ENCODE measurements at regions not wholly inside any gene's neighbourhood (a gene's known extent, or its start where the extent isn't known, plus 50 kb on each side); places are given as distances from the start of the nearest gene placed in this dataset.

DNA sequence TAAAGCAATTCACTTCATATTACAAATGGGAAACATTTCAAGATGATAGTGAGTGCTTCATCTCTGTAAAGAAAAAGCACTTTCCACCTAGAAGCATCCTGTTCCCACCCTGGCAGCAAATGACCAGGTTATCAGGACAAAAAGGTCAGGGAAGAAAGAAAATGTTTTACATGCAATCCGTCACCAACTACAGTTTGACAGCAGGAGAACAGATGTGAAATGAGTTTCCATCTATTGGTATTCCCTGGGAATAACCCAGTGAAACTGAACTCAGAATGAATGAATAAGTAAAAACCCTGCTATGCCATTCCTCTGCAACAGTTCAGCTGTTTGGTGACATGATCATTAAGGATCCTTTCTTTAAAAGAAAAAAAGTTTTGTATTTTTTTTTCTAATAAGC is 67.6 kb downstream of the HTR1A start:
- ATAC-seq = no peak
- no peaks in the 10 kb centered on the region for H3K27me3 Mint-ChIP-seq
- no peak overlapping the region for H3K4me3 Mint-ChIP-seq
- no peaks in the 10 kb centered on the region for H3K36me3 Mint-ChIP-seq
- no peak for DNase-seq
- CTCF ChIA-PET = no interaction called here
- H3K4me1 Mint-ChIP-seq = no peaks in the 10 kb centered on the region
- no peak overlapping the region for H3K27ac Mint-ChIP-seq
- H3K9me3 Mint-ChIP-seq (ENCODE audit: low read depth) = peaks cover 2% of the 10 kb centered on the region

DNA sequence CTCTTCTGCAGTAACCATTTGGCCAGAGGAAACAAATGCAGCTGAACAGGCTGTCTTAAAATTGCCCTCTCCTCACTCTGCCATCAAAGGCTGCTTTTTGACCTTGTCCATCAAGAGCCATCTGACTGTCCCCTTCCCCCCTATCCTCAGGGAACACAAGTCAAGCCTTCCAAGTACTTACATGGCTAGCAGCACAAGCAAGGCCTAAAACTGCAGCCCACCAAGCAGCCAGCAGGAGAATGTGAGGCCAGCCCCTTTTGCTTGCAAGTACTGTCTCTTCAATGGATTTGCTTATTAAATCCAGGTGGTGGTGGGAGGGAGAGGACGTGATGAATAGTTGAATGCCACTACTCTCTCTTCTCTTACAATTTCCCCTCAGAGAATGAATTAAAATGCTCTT is 83.5 kb downstream of the HTR1A start:
- DNase-seq = no peak
- Mint-ChIP-seq H3K27ac (no peak overlapping the region), H3K9me3 (ENCODE audit: low read depth) (peaks cover 6% of the 10 kb centered on the region), H3K4me1 (no peaks in the 10 kb centered on the region), H3K27me3 (no peaks in the 10 kb centered on the region), H3K36me3 (no peaks in the 10 kb centered on the region), H3K4me3 (no peak overlapping the region)
- CTCF ChIA-PET = no interaction called here
- no peak for ATAC-seq

- no peaks in the 10 kb centered on the region for H3K4me1 Mint-ChIP-seq
- DNase-seq = no peak
- CTCF ChIA-PET = no interaction called here
- H3K36me3 Mint-ChIP-seq = no peaks in the 10 kb centered on the region
- H3K27me3 Mint-ChIP-seq = no peaks in the 10 kb centered on the region
- no peak overlapping the region for H3K27ac Mint-ChIP-seq
- no peak for ATAC-seq
- peaks cover 6% of the 10 kb centered on the region for H3K9me3 Mint-ChIP-seq (ENCODE audit: low read depth)
- no peak overlapping the region for H3K4me3 Mint-ChIP-seq
These were observed 84.3 kb downstream of the HTR1A start for GRCh38 chr5:63877961-63878360.

- Mint-ChIP-seq H3K4me3 (no peak overlapping the region), H3K27ac (no peak overlapping the region), H3K9me3 (ENCODE audit: low read depth) (peaks cover 17% of the 10 kb centered on the region), H3K27me3 (no peaks in the 10 kb centered on the region), H3K4me1 (no peaks in the 10 kb centered on the region), H3K36me3 (no peaks in the 10 kb centered on the region)
- ATAC-seq = no peak
- no peak for DNase-seq
- CTCF ChIA-PET = no interaction called here
These were observed 101.9 kb downstream of the HTR1A start for GRCh38 chr5:63860379-63860778.

DNA sequence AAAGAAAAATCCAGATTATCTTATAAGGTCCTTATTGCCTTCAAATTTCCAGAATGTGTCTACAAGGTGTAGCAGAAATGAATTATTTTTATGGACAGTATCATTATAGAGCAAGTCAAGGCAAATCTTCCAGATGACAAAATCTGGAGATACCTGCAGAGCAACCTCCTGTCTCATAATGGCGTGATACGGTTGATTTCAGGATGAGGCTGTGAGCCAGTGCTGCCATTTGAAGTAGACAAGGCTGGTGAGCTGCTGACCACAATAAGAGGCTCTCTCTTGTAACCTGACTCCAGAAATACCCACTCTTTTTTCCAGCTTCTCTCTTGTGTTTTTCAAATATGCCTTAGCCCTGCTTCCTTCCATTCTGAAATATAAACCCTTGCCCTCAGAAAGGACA is 108.2 kb downstream of the HTR1A start:
- CTCF ChIA-PET = no interaction called here
- no peak for ATAC-seq
- H3K27me3 Mint-ChIP-seq = no peaks in the 10 kb centered on the region
- peaks cover 4% of the 10 kb centered on the region for H3K9me3 Mint-ChIP-seq (ENCODE audit: low read depth)
- no peak overlapping the region for H3K27ac Mint-ChIP-seq
- no peak for DNase-seq
- H3K36me3 Mint-ChIP-seq = no peaks in the 10 kb centered on the region
- H3K4me3 Mint-ChIP-seq = no peak overlapping the region
- no peaks in the 10 kb centered on the region for H3K4me1 Mint-ChIP-seq

DNA sequence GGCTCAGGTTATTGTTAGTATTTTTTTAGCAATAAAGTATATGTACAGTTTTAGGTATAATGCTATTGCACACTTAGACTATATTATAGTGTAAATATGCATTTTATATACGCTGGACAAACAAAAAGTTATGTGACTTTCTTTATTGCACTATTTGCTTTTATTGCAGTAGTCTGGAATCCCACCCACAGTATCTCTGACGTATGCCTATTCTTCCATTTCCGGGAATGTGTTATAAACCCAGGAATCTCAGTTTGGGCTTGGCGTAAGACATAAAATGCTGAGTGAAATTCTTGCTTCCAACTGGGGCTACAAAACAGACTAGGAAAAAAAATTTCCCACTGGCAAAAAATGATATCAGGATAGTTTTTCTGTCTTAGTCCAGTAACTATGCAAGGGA is 119.1 kb downstream of the HTR1A start:
- ATAC-seq (no peak), DNase-seq (no peak)
- Mint-ChIP-seq H3K9me3 (ENCODE audit: low read depth) (peaks cover 2% of the 10 kb centered on the region), H3K36me3 (no peaks in the 10 kb centered on the region), H3K27me3 (no peaks in the 10 kb centered on the region), H3K4me3 (no peak overlapping the region), H3K27ac (no peak overlapping the region), H3K4me1 (no peaks in the 10 kb centered on the region)
- CTCF ChIA-PET = no interaction called here

DNA sequence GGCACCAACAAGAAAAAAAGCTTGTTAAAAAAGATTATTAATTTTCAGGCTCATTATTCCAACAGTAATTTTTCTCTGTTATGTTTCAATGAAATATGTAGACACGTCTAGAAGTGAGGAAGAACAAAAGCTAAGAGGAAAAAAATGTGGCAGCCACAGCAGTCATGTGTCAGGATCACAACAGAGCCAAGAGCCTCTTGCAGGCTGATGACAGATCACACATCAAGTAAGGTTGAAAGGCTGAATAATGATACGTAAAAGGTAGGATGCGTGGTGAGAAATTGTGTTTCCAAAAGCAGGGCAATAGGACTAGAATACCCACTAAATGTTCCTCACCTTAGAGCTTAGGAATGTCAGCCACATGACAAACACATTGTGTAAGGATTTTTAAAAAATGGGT is 124.8 kb downstream of the HTR1A start:
- ATAC-seq (no peak), DNase-seq (no peak)
- Mint-ChIP-seq H3K4me3 (no peak overlapping the region), H3K27ac (no peak overlapping the region), H3K27me3 (no peaks in the 10 kb centered on the region), H3K36me3 (no peaks in the 10 kb centered on the region), H3K4me1 (no peaks in the 10 kb centered on the region), H3K9me3 (ENCODE audit: low read depth) (peaks cover 5% of the 10 kb centered on the region)
- CTCF ChIA-PET = no interaction called here

DNA sequence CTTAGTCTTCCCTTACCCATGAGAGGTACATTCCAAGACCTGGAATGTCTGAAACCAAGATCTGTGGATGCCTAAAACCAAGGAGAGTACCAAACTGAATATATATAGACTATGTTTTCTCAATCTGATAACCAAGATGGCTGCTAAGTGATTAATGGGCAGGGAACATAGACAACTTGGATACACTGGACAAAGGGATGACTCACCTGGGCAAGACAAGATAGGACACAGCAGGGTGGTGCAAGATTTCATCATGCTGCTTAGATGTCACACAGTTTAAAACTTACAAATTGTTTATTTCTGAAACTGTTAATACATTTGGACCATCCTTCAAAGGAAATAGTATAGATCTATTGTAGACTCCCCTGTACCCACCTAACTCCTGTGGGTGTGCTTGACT is 130.9 kb downstream of the HTR1A start:
- no peak overlapping the region for H3K27ac Mint-ChIP-seq
- DNase-seq = no peak
- CTCF ChIA-PET = no interaction called here
- no peak for ATAC-seq
- no peak overlapping the region for H3K4me3 Mint-ChIP-seq
- H3K36me3 Mint-ChIP-seq = no peaks in the 10 kb centered on the region
- no peaks in the 10 kb centered on the region for H3K27me3 Mint-ChIP-seq
- H3K9me3 Mint-ChIP-seq (ENCODE audit: low read depth) = peaks cover 2% of the 10 kb centered on the region
- no peaks in the 10 kb centered on the region for H3K4me1 Mint-ChIP-seq

DNA sequence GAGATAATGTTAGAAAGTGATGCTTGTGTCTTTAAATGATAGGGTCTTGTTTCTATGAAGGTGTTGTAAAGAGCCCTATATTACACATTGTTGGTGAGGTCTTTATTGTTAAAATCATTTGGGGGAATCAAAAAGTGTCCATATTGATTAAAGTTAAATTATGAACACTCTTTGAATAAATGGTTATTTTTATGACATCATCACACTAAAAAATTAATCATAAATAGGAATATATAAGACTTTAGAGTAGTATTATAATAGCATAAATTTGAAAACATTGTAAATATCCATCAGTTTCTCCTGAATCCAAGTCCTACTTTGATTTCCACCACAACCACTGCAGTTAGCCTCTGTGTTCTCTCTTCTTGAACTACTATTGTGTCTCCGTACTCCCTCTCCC is 136.3 kb downstream of the HTR1A start:
- CTCF ChIA-PET = no interaction called here
- no peaks in the 10 kb centered on the region for H3K27me3 Mint-ChIP-seq
- no peaks in the 10 kb centered on the region for H3K36me3 Mint-ChIP-seq
- no peak for ATAC-seq
- peaks cover 4% of the 10 kb centered on the region for H3K9me3 Mint-ChIP-seq (ENCODE audit: low read depth)
- H3K4me1 Mint-ChIP-seq = no peaks in the 10 kb centered on the region
- no peak overlapping the region for H3K4me3 Mint-ChIP-seq
- DNase-seq = no peak
- H3K27ac Mint-ChIP-seq = no peak overlapping the region

DNA sequence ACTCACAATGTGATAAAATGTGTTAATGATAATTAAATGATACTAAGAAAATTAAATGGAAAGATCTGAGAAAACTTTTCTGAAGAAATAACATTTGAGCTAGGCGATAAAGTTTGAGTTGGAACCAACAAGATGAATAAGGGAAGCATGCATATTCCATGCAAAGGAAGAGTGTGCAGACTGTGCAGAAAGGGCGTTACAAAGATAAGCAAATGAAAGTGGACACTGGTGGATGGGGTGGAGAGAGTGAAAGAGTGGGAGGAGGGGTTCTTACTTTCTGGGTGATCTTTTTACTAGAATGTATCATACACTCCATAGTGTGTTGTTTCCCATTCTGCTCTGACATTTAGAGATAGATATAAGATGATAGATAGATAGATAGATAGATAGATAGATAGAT is 138.7 kb downstream of the HTR1A start:
- H3K4me1 Mint-ChIP-seq = no peaks in the 10 kb centered on the region
- no peak overlapping the region for H3K4me3 Mint-ChIP-seq
- ATAC-seq = no peak
- CTCF ChIA-PET = no interaction called here
- H3K27me3 Mint-ChIP-seq = no peaks in the 10 kb centered on the region
- H3K36me3 Mint-ChIP-seq = no peaks in the 10 kb centered on the region
- DNase-seq = no peak
- peaks cover 4% of the 10 kb centered on the region for H3K9me3 Mint-ChIP-seq (ENCODE audit: low read depth)
- H3K27ac Mint-ChIP-seq = no peak overlapping the region

DNA sequence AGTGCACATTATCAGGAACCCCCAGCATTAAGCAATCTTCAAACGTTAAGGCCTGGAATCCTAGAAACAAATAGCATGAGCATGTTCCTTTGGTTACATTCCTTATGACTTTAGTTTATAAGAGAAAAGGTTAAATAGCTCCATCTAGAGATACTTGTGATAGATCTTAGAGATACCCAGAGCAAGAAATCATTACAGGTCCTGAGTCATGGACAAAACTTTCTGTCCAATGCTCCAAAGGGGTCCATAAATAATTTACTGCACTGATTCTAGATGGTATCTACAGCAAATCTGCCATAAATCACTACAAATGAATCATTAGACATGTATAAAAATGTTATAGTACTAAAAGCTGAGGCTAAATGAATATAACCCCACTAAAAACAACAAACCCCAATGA is 139.6 kb downstream of the HTR1A start:
- no peaks in the 10 kb centered on the region for H3K27me3 Mint-ChIP-seq
- H3K27ac Mint-ChIP-seq = no peak overlapping the region
- ATAC-seq (no peak), DNase-seq (no peak)
- H3K36me3 Mint-ChIP-seq = no peaks in the 10 kb centered on the region
- CTCF ChIA-PET = interaction anchor here (0.6 kb wide), 1 partner anchor 19 kb away, joined by 3 read pairs; no protein-coding TSS in a partner anchor
- no peak overlapping the region for H3K4me3 Mint-ChIP-seq
- H3K4me1 Mint-ChIP-seq = no peaks in the 10 kb centered on the region
- H3K9me3 Mint-ChIP-seq (ENCODE audit: low read depth) = peaks cover 4% of the 10 kb centered on the region

- peaks cover 10% of the 10 kb centered on the region for H3K9me3 Mint-ChIP-seq (ENCODE audit: low read depth)
- no peaks in the 10 kb centered on the region for H3K4me1 Mint-ChIP-seq
- no peaks in the 10 kb centered on the region for H3K27me3 Mint-ChIP-seq
- CTCF ChIA-PET = no interaction called here
- ATAC-seq (no peak), DNase-seq (no peak)
- no peaks in the 10 kb centered on the region for H3K36me3 Mint-ChIP-seq
- H3K4me3 Mint-ChIP-seq = no peak overlapping the region
- H3K27ac Mint-ChIP-seq = no peak overlapping the region
These were observed 141.7 kb downstream of the HTR1A start for GRCh38 chr5:63820577-63820976.

GRCh38 chr5:63812693-63813092 is 149.6 kb downstream of the HTR1A start:
- Mint-ChIP-seq H3K36me3 (no peaks in the 10 kb centered on the region), H3K4me3 (no peak overlapping the region), H3K27me3 (no peaks in the 10 kb centered on the region), H3K4me1 (no peaks in the 10 kb centered on the region), H3K9me3 (ENCODE audit: low read depth) (peaks cover 15% of the 10 kb centered on the region), H3K27ac (no peak overlapping the region)
- DNase-seq (no peak), ATAC-seq (no peak)
- CTCF ChIA-PET = no interaction called here

GRCh38 chr5:63811961-63812360 is 150.3 kb downstream of the HTR1A start:
- ATAC-seq (no peak), DNase-seq (no peak)
- Mint-ChIP-seq H3K9me3 (ENCODE audit: low read depth) (peaks cover 15% of the 10 kb centered on the region), H3K27me3 (no peaks in the 10 kb centered on the region), H3K4me3 (no peak overlapping the region), H3K36me3 (no peaks in the 10 kb centered on the region), H3K27ac (no peak overlapping the region), H3K4me1 (no peaks in the 10 kb centered on the region)
- CTCF ChIA-PET = no interaction called here

GRCh38 chr5:63811286-63811685 is 151.0 kb downstream of the HTR1A start:
- CTCF ChIA-PET = no interaction called here
- no peaks in the 10 kb centered on the region for H3K27me3 Mint-ChIP-seq

More at GRCh38 chr5:63811286-63811685, 151.0 kb downstream of the HTR1A start:
- Mint-ChIP-seq H3K27ac (no peak overlapping the region), H3K4me1 (no peaks in the 10 kb centered on the region), H3K9me3 (ENCODE audit: low read depth) (peaks cover 13% of the 10 kb centered on the region), H3K36me3 (no peaks in the 10 kb centered on the region), H3K4me3 (no peak overlapping the region)
- DNase-seq (no peak), ATAC-seq (no peak)
